HG02885 (cell line): ENCODE measurements at regions not wholly inside any gene's neighbourhood (a gene's known extent, or its start where the extent isn't known, plus 50 kb on each side); places are given as distances from the start of the nearest gene placed in this dataset.
"Not testable (repeated sequence)": the region's sequence is repeated elsewhere in the genome, so short reads cannot be mapped to it uniquely, and the experiment has no call there.

Experiments
- ATAC-seq: cut with Tn5 transposase; IDR thresholded peaks from one replicate; pipeline ENCODE4 v1.9.1; 2021; ENCODE audit warnings: mild to moderate bottlenecking; ENCODE audit not compliant: unreplicated experiment, poor library complexity

DNA sequence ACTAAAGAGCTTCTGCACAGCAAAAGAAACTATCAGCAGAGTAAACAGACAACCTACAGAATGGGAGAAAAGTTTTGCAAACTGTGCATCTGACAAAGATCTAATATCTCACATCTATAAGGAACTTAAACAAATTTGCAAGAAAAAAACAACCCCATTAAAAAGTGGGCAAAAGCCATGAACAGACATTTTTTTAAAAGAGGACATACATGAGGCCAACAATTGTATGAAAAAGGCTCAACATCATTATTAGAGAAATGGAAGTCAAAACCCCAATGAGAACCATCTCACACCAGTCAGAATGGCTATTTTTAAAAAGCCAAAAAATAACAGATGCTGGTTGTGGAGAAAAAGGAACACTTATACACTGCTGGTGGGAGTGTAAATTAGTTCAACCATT, 483.8 kb downstream of the ADCYAP1 start:
- not testable (repeated sequence) for ATAC-seq

DNA sequence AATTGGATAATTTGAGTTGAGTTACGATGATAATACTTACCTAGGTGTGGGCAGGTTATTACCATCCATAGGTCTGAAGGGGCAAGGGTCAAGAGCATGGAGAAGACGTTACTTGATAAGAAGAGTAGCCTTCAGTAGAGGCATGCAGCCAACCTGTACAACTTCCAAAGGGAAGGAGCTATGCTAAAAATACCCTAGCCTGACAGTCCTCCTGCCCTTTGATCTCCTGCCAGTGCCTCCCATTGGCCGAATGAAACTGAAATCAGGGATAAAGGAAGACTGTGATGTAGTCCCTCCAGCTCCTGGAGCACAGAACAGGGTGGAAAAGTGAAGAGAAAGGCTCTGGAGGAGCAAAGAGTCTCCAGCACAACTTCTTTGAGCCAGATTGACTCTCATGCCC, 487.4 kb downstream of the ADCYAP1 start:
- ATAC-seq = no peak

DNA sequence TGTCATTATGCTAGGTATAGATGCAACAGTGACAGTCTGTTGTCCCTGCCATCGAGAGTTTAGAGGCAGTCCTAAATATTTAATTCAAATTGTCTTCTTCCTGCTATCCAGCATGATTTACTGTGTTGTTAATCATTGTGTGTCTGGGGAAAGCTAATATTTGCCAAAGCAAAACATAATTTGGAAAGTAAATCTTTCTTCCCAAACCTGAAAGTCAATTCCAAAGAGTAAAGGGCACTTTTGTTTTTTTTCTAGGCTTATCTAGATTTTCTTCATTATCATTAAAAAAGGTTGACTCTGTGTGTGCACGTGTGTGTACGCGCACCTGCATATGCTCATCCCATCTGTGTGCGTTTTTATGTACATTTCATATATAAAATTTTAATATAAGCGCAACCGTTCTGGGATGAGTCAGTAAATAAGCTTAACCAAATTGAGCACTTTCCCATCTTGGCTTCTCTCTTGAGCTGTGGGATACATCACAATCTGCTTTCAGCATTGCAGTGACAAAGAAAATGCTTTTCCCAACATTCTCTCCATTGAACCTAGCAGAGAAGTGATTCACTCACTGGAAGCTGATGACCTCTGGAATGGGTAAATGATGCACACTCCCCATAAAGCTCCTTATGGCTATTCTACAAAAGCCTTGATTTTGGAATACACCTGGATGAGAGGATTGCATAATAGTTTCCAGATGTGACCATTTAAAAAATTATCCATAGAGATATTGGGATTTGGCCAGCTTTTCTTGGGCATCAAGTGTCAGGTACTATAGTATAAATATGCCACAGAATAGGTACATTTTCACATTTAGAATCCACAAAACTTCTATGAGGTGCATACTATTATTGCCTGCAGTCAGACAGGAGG, 488.4 kb downstream of the ADCYAP1 start:
- no peak for ATAC-seq

DNA sequence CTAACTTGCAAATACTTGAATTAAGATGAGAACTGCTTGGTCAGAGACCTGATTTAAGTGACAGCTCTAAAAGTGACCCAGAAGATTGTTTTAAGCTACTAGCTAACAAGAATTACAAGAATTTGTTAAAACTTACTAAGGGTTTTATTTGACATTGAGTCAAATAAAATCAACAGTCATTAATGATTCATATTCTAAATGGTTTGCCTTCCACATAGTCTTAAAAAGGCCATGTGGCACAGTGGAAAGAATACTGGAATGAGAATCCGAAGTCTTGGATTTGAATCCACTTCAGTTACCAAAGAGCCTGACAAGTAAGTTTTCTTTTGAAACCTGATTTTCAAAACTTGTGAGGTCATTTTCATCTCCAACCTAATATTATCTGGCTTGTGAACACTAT, 489.3 kb downstream of the ADCYAP1 start:
- ATAC-seq = no peak

DNA sequence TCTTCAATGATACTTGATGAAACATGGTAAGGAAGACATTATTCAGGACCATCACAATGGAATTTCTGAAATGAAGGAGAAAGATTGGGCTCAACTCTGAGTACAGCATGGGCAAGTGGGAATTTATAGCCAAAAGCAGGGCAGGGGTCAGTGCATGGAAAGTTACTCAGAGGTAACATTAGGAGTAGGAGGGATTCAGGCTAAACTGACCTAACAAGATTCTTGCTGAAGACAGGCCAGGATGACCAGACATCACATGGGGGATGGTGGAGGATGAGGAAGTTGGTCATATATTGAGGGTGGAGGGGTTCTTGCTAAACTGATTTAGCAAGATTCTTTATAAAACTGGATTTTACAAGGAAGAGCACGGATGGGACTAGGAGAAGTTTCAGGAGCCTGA, 489.8 kb downstream of the ADCYAP1 start:
- ATAC-seq = no peak

DNA sequence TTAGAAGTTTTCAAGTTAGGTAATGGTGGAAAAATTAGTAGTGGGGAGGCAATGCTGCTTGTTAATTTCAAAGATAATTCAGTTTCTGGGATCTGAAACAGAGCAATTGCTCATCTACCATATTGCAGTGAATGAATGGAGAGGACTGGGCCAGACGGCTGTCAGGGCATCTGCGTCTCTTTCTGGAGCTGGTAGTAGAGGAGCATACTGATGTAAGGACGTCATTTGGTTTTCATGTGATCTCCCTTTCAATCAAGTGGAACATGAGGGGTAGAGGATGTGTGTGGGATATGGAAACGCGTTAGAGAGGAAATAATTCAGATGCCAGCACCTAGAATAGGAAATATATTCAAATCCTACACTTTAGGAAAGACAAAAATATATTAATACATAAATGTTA, 490.3 kb downstream of the ADCYAP1 start:
- no peak for ATAC-seq

DNA sequence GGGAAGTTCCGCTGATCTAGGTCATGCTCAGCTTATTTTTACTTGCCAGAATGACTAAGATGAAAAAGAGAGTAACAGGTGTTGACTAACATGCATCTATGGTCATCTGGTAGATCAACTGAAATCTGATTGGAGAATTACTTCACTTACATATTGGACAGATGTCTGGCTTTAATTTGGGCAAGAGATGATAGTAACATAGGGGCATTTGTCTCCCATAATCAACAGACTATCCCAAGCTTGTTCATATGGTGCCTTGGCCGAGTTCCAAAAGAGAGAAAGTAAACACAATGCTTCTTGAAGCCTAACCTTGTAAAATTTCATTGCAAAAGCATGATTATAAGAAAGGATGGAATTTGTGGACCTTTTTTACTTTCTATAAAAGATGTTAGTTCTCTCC, 503.7 kb downstream of the ADCYAP1 start:
- ATAC-seq = no peak

DNA sequence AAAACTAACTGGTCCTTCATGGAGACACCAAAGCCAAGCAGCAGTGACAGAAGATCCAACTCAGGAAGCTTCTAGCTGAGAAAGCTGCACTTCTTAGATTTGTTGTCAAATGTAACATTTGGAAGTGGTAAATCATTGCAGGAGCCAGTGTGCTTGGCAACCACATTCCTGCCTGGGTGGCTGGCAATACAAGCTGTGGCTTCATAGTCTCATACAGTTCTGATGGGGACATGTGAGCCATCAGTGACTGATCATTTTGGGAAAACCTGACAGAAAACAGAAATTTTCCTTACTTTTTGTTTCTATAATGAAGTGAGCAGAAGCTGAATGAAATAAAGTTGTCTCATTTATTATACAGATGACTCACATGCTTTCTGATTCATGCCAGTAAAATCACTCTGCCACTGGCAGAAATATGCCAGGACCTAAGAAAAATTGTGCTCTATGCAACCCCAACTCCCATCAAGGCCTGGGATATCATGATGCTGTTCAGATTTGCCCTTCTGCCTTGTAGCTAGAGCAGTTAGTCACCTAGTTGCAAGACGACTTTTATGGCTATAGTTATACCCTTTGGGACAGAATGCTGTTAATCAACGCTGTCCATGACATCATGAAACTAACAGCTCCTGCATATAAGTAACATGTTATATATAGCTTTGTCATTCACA, 508.1 kb downstream of the ADCYAP1 start:
- ATAC-seq = no peak

DNA sequence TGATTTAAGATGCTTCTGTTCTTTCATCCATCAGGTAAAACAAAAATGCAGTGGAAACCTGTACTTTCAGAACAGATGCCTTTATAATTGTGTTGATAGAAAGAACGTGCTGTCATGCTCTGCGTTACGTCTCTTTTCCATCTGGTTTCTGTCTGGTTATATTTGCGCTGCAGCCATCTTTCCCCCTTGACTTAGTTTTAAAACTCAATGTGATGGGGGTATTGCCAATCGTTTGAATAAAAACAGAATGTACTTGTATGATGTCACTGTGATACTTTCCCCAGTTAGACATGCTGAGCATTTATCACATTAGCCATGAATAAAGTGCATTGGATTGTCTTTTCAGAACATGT, 508.6 kb downstream of the ADCYAP1 start:
- ATAC-seq = no peak

DNA sequence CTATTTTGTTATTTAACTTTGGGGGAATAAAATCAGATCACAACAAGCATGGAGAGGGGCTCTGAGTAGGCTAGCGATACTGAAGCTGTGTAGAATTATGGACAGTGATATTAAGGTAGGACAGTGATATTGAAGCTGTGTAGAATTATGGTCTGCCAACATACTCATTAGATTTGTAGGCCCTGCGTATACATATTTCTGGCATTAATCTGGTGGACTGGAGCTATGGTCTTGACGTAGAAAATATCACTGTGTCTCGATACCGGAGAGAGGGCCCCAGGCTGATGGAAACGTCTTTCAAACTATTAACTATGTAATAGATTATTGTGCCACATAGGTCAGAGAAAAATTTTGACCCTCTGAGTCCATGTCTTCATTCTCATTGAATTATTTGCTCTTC, 511.4 kb downstream of the ADCYAP1 start:
- ATAC-seq = no peak

DNA sequence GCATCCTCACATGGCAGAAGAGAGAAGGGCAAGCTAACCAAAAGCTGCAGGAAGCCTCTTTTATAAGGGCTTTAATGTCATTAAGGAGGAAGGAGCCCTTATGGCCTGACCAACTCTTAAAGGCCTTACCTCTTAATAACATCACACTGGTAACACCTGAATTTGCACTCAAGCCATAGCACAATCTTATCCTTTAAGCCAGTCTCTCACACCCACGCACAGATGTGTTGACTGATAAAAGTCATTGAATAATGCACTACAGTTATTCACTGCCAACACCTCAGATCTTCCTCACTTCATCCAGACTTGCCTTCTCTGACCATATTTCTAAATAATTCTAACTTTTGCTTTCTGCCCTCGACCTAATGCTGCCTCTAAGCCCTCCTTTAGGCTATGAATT, 516.8 kb downstream of the ADCYAP1 start:
- no peak for ATAC-seq

DNA sequence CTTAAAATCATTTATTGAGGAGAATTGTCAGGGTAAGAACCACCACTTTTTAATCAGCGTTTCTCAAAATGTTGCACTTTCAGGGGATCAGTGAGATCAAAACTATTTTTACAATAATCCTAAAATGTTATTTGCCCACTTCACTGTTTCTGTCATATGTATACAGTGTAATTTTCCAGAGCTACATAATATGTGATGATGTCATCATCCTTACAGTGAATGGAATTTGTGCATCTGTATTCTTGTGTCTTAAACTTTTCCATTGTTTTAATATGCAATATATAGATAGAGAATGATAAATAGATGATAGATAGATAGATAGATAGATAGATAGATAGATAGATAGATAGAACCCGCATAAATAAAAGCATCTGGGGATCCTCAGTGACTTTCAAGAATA, 518.0 kb downstream of the ADCYAP1 start:
- no peak for ATAC-seq

DNA sequence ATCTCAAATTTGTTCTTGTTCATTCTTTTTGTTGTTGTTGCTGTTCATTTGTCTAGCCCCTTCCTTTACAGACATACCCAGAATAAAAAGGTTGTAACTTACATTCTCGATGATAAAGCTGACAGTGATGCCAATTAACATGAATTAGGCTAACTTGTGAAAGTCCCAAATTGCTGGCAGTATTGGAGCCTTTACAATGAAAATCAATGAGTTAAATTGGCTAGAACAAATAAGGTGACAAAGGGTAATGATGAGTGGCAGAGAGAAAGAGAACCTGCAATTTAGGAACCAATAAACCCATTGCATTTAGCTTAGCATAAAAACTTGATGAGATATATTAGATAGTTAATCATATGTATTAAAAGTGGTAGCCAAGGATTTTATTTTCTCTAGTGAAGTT, 521.0 kb downstream of the ADCYAP1 start:
- no peak for ATAC-seq

DNA sequence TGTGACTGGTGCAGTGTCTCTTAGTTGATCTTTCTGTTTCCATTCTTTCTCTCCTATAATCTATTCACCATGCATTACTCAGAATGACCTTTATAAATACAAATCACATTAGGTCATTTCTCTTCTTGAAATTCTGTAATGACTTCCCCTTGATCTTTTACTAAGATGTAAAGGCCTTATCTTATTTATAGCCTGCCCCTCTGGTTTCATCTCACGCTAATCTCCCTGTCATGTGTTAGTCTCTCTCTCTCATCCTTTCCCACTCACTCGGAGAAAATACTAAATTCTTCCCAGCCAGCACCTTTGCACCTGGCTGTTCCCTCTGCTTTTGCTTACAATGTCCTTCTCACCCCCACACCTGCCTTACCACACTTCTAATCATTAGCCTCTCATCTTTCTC, 530.8 kb downstream of the ADCYAP1 start:
- no peak for ATAC-seq

DNA sequence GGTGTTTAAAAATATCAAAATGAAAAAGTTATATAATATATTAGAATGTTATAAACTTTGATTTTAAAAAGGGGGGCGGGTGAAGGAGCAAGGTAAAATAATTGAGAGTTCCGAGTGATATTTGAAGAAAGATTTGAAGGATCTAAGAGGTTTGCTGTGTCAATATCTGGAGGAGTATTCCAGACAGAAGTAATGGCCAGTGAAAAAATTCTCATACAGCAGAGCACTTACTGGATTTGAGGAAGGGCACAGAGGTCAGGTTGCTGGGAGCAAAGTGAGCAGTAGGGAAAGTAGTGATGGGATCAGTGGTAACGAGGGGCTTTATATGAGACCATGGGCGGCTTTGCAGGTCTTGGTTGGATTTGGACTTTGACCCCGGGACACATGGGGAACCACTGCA, 531.5 kb downstream of the ADCYAP1 start:
- no peak for ATAC-seq

DNA sequence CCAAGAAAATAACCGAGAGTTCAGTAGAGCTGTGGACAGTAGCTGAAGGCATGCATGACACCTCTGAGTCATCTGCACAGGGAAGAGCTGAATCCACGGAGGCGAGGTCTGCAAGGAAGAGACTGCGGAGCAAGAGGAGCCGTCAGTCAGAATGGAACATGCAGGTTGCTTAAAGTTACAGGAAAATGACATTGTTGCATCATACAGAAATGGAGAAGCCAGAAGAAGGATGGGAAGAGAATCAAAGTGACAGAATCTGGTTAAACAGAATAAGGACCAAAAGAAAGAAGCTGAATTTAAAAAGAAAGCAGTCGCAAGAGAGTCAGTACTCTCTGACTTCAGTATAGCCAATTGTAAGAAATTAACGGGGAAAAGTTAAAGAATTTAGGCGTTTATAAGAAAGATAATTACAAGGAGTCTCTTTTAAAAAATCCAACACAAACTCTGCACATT, 533.8 kb downstream of the ADCYAP1 start:
- ATAC-seq = no peak

DNA sequence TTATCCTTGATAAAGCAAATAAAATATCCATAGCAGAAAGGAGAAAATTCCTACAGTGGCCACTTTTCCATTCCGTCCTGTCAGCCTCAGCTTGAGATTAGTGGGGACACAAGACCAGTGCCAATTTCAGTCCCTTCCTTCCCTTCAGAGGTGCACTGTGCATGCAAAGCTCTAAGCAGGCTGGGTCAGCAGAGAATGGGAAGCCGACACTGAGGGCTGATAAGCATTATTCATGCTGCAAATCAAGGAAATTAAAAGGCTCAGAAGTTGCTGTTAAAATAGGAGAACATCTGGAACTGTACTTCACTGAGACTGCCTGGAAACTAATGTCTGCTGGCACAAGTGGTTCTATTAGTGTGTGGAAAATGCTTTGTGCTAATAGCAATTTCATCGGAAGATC, 534.3 kb downstream of the ADCYAP1 start:
- no peak for ATAC-seq

DNA sequence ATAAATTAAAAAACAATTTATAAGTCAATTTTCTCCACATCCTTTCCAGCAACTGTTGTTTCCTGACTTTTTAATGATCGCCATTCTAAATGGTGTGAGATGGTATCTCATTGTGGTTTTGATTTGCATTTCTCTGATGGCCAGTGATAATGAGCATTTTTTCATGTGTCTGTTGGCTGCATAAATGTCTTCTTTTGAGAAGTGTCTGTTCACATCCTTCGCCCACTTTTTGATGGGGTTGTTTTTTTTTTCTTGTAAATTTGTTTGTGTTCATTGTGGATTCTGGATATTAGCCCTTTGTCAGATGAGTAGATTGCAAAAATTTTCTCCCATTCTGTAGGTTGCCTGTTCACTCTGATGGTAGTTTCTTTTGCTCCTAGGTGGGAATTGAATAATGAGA, 539.4 kb downstream of the ADCYAP1 start:
- ATAC-seq = not testable (repeated sequence)

DNA sequence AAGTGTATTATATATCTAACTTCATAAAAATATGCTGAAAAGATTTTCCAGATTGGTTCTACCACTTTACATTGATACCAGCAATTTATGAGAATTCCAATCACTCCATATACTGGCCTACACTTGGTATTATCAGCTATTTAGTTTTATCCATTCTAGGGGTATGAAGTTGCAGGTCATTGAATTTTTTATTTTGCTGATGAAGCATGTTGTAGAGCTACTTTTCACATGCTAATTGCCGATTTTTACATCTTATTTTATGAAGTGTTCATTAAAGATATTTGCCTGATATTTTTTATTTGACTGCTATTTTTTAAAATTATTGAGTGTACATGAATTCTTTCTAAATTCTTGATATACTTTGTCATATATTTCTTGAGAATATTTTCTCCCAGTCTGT, 542.1 kb downstream of the ADCYAP1 start:
- ATAC-seq = no peak

DNA sequence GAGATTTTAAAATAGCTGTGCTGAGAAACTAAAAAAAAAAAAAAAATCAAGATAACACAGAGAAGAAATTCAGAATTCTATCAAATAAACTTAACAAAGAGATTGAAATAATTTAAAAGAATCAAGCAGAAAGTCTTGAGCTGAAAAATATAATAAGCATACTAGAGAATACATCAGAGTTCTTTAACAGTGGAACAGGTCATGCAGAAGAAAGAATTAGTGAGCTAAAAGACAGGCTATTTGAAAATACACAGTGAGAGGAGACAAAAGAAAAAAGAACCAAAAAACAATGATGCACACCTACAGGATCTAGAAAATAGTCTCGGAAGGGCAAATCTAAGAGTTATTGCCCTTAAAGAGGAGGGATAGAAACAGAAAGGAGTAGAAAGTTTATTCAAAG, 548.1 kb downstream of the ADCYAP1 start:
- no peak for ATAC-seq

DNA sequence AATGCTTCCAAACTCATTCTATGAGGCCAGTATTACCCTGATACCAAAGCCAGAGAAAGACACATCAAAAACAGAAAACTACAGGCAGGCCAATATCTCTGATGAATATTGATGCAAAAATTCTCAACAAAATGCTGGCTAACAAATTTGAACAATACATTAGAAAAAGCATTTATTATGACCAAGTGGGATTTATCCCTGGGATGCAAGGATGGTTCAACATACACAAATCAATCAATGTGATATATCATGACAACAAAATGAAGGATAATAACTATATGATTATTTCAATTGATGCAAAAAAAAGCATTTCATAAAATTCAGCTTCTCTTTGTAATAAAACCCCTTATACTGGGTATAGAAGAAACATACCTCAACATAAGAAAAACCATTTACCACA, 550.9 kb downstream of the ADCYAP1 start:
- no peak for ATAC-seq

DNA sequence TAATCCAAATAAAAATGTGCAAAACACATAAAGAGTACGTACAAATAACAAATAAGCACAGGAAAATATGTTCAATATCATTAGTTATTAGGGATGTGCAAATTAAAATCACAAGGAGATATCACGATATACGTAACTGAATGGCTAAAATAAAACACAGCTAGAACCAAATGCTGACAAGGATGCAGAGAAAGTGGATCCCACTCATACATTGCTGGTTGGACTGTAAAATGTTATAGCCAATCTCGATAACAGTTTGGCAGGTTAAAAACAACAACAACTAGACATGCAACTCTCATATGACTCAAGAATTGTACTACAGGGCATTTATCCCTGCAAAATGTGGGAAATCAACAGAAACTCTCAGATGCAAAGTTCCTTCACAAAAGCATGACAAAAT, 553.9 kb downstream of the ADCYAP1 start:
- no peak for ATAC-seq
